H1 (cell line): ENCODE measurements at regions not wholly inside any gene's neighbourhood (a gene's known extent, or its start where the extent isn't known, plus 50 kb on each side); places are given as distances from the start of the nearest gene placed in this dataset.

ENCODE experiments used
- CTCF ChIA-PET: fragments of 300-600 bp; sonication (Branson Sonifier 250); formaldehyde crosslinking; loops from one replicate; lab custom pipeline; 2021; ENCODE audit not compliant: partially characterized antibody; lab: Charles Lee
- POLR2A ChIA-PET: fragments of 300-600 bp; sonication (Branson Sonifier 250); formaldehyde crosslinking; loops from one replicate; lab custom pipeline; 2021; ENCODE audit warnings: inconsistent platforms; ENCODE audit not compliant: partially characterized antibody; lab: Charles Lee
- DNase-seq, 2 experiments: peaks; one replicate each; pipeline versions ENCODE4 v3.0.0 to v3.0.0-alpha.2; 2010 to 2022; ENCODE audit warnings: low spot score in 2 of 2, low read depth in 1 of 2, mixed read lengths in 1 of 2
- FAIRE-seq: peaks from 2 replicates; lab custom pipeline; 2011; peaks lifted over from hg19 to GRCh38; lab: Jason Lieb, UNC
- H2AFZ ChIP-seq: 2 replicates; pipeline ENCODE4 v1.8.1; 2012; ENCODE audit warnings: low read length, inconsistent platforms
- H2AK5ac ChIP-seq: 2 replicates; pipeline ENCODE4 v1.6.1; 2013; ENCODE audit warnings: low read depth, low read length
- H2BK120ac ChIP-seq: replicated peaks from 2 replicates; pipeline ENCODE3; 2013; ENCODE audit warnings: low read depth, low read length, inconsistent platforms
- H2BK12ac ChIP-seq: 2 replicates; pipeline ENCODE4 v1.6.1; 2013; ENCODE audit warnings: low read depth, low read length
- H2BK15ac ChIP-seq: 2 replicates; pipeline ENCODE4 v1.6.1; 2013; ENCODE audit warnings: low read length
- H2BK20ac ChIP-seq: 2 replicates; pipeline ENCODE4 v1.6.1; 2013; ENCODE audit warnings: low read length
- H2BK5ac ChIP-seq: 2 replicates; pipeline ENCODE4 v1.6.1; 2013; ENCODE audit warnings: low read depth, low read length
- H3K14ac ChIP-seq: 2 replicates; pipeline ENCODE4 v1.6.1; 2013; ENCODE audit warnings: inconsistent platforms; ENCODE audit not compliant: insufficient read length
- H3K18ac ChIP-seq: 2 replicates; pipeline ENCODE4 v1.6.1; 2013; ENCODE audit warnings: low read length; ENCODE audit errors: extremely low read depth
- H3K23ac ChIP-seq: 2 replicates; pipeline ENCODE4 v1.6.1; 2013; ENCODE audit warnings: inconsistent platforms; ENCODE audit not compliant: insufficient read length
- H3K23me2 ChIP-seq: 2 replicates; pipeline ENCODE4 v1.6.1; 2013; ENCODE audit warnings: low read depth, low read length
- H3K27ac ChIP-seq: 2 replicates; pipeline ENCODE4 v1.6.1; 2011; ENCODE audit warnings: low read depth, low read length, inconsistent platforms
- H3K27me3 ChIP-seq, 4 experiments: replicated peaks in 1 of 4; 1 replicate in 1 of 4; 2 replicates in 3 of 4; pipeline versions ENCODE4 v1.6.1 to v1.8.1; 2011 to 2013; ENCODE audit warnings: low read length in 3 of 4, mild to moderate bottlenecking in 3 of 4, inconsistent platforms in 2 of 4, mixed read lengths in 2 of 4, moderate library complexity in 1 of 4; ENCODE audit not compliant: control insufficient read depth in 3 of 4, insufficient read depth in 3 of 4; ENCODE audit errors: extremely low read depth in 1 of 4
- H3K36me3 ChIP-seq, 4 experiments: 2 replicates each; pipeline versions ENCODE4 v1.6.1 to v1.8.1; 2011 to 2013; ENCODE audit warnings: mild to moderate bottlenecking in 4 of 4, low read length in 3 of 4, moderate library complexity in 2 of 4, control low read depth in 1 of 4, inconsistent platforms in 1 of 4; ENCODE audit not compliant: insufficient read depth in 4 of 4, control insufficient read depth in 2 of 4
- H3K4ac ChIP-seq: replicated peaks from 2 replicates; pipeline ENCODE3; 2013; ENCODE audit warnings: low read length, low read depth, mixed read lengths, inconsistent platforms; ENCODE audit not compliant: insufficient read length
- H3K4me1 ChIP-seq, 4 experiments: replicated peaks in 1 of 4; 1 replicate in 1 of 4; 2 replicates in 3 of 4; pipeline versions ENCODE4 v1.6.1 to v1.8.1; 2011 to 2013; ENCODE audit warnings: low read length in 3 of 4, inconsistent platforms in 2 of 4, mixed read lengths in 1 of 4; ENCODE audit not compliant: insufficient read depth in 4 of 4, control insufficient read depth in 3 of 4
- H3K4me2 ChIP-seq, 2 experiments: 2 replicates each; pipeline versions ENCODE4 v1.6.1 to v1.8.1; 2011 to 2013; ENCODE audit warnings: low read depth in 2 of 2, low read length in 2 of 2, control low read depth in 1 of 2, inconsistent platforms in 1 of 2, mild to moderate bottlenecking in 1 of 2; ENCODE audit not compliant: insufficient read depth in 1 of 2
- H3K4me3 ChIP-seq, 4 experiments: fragments of 200-600, 300-600 bp in 1 of 4; sonication (generic), shearing (Covaris generic), sonication (Bioruptor Twin) in 1 of 4; 2 replicates each; pipeline versions ENCODE4 v1.5.1 to v1.8.1; 2011 to 2016; ENCODE audit warnings: low read length in 4 of 4, low read depth in 3 of 4, control low read depth in 2 of 4, inconsistent platforms in 2 of 4, mild to moderate bottlenecking in 2 of 4, mixed read lengths in 1 of 4, moderate library complexity in 1 of 4; ENCODE audit not compliant: insufficient read depth in 2 of 4; ENCODE audit errors: extremely low read depth in 1 of 4
- H3K56ac ChIP-seq: replicated peaks from 2 replicates; pipeline ENCODE3; 2013; ENCODE audit warnings: low read depth, mild to moderate bottlenecking, mixed read lengths, low read length, inconsistent platforms; ENCODE audit not compliant: insufficient read length
- H3K79me1 ChIP-seq: 2 replicates; pipeline ENCODE4 v1.6.1; 2013; ENCODE audit warnings: low read depth, low read length, control low read depth
- H3K79me2 ChIP-seq, 2 experiments: 2 replicates each; pipeline versions ENCODE4 v1.6.1 to v1.8.1; 2012 to 2013; ENCODE audit warnings: low read length in 2 of 2, mild to moderate bottlenecking in 2 of 2, inconsistent platforms in 1 of 2; ENCODE audit not compliant: insufficient read depth in 2 of 2, control insufficient read depth in 1 of 2
- H3K9ac ChIP-seq, 4 experiments: replicated peaks in 1 of 4; 1 replicate in 1 of 4; 2 replicates in 3 of 4; pipeline versions ENCODE4 v1.6.1 to v1.8.1; 2011 to 2013; ENCODE audit warnings: low read depth in 3 of 4, low read length in 3 of 4, control low read depth in 2 of 4, mild to moderate bottlenecking in 2 of 4, moderate library complexity in 2 of 4, inconsistent platforms in 1 of 4; ENCODE audit errors: extremely low read depth in 1 of 4
- H3K9me3 ChIP-seq, 2 experiments: 2 replicates each; pipeline versions ENCODE4 v1.6.1 to v1.8.1; 2012 to 2013; ENCODE audit warnings: mild to moderate bottlenecking in 2 of 2, moderate library complexity in 2 of 2, control low read depth in 1 of 2, inconsistent platforms in 1 of 2, low read depth in 1 of 2, low read length in 1 of 2, mixed read lengths in 1 of 2; ENCODE audit not compliant: insufficient read depth in 2 of 2
- H4K20me1 ChIP-seq, 2 experiments: replicated peaks in 1 of 2; 2 replicates each; pipeline versions ENCODE3 to v1.8.1; 2011 to 2013; ENCODE audit warnings: inconsistent platforms in 2 of 2, low read length in 2 of 2, mild to moderate bottlenecking in 1 of 2; ENCODE audit not compliant: insufficient read depth in 2 of 2, control insufficient read depth in 1 of 2
- H4K5ac ChIP-seq: 2 replicates; pipeline ENCODE4 v1.6.1; 2013; ENCODE audit warnings: low read length, low read depth, mixed read lengths, inconsistent platforms; ENCODE audit not compliant: insufficient read length
- H4K8ac ChIP-seq: 2 replicates; pipeline ENCODE4 v1.8.0; 2013; ENCODE audit warnings: mild to moderate bottlenecking, moderate library complexity, low read length, inconsistent platforms; ENCODE audit not compliant: insufficient read depth; ENCODE audit errors: extremely low read depth
- H4K91ac ChIP-seq: replicated peaks from 2 replicates; pipeline ENCODE3; 2013; ENCODE audit warnings: low read length, mixed read lengths, inconsistent platforms; ENCODE audit not compliant: insufficient read length
- ASH2L ChIP-seq: fragments of 200-600, 300-600 bp; sonication (generic); IDR thresholded peaks from one replicate; pipeline ENCODE4 v1.7.1; 2017; ENCODE audit warnings: low read length
- CBX8 ChIP-seq: fragments of 300-800, 300-1000 bp; sonication (generic); IDR thresholded peaks from 2 replicates; pipeline ENCODE4 v1.7.1; 2016; ENCODE audit warnings: low read depth, low read length, borderline replicate concordance
- CREB1 ChIP-seq: IDR thresholded peaks from 2 replicates; pipeline ENCODE4 v1.6.1; 2012; ENCODE audit warnings: inconsistent platforms
- GABPA ChIP-seq: IDR thresholded peaks from 2 replicates; pipeline ENCODE4 v1.6.1; 2011; ENCODE audit warnings: mild to moderate bottlenecking, low read length, moderate library complexity, borderline replicate concordance; ENCODE audit not compliant: insufficient read depth
- HDAC2 ChIP-seq, 2 experiments: fragments of 300-600 bp in 1 of 2; sonication (generic) in 1 of 2; IDR thresholded peaks; 2 replicates each; pipeline ENCODE4 v1.6.1; 2011 to 2012; ENCODE audit warnings: low read depth in 2 of 2, low read length in 2 of 2, mild to moderate bottlenecking in 2 of 2, moderate library complexity in 2 of 2, borderline replicate concordance in 1 of 2, inconsistent platforms in 1 of 2
- JUN ChIP-seq: IDR thresholded peaks from 2 replicates; pipeline ENCODE4 v1.6.1; 2011; ENCODE audit warnings: low read depth, mild to moderate bottlenecking, improper control_type of control experiment, low read length
- PHF8 ChIP-seq: fragments of 200-600 bp; sonication (generic); conservative IDR thresholded peaks from 2 replicates; pipeline ENCODE4 v1.7.1; 2012; ENCODE audit warnings: low read depth, mild to moderate bottlenecking, inconsistent platforms, low read length, moderate library complexity
- POLR2AphosphoS5 ChIP-seq: IDR thresholded peaks from 2 replicates; pipeline ENCODE4 v1.6.1; 2011; ENCODE audit warnings: low read depth, low read length
- RBBP5 ChIP-seq: IDR thresholded peaks from 2 replicates; pipeline ENCODE4 v1.7.1; 2012; ENCODE audit warnings: low read depth, mild to moderate bottlenecking, inconsistent platforms, low read length, moderate library complexity, borderline replicate concordance
- SP2 ChIP-seq: IDR thresholded peaks from 2 replicates; pipeline ENCODE4 v1.6.1; 2012; ENCODE audit warnings: mild to moderate bottlenecking, low read length, inconsistent platforms
- SP4 ChIP-seq: IDR thresholded peaks from 2 replicates; pipeline ENCODE4 v1.6.1; 2012; ENCODE audit warnings: low read length, inconsistent platforms
- WGBS, 2 experiments: shearing (Covaris generic) in 1 of 2; methylation state at CpG; one replicate each; pipeline versions ENCODE4 v1.1.6 to v1.1.7; 2013 to 2015; ENCODE audit warnings: low lambda C conversion rate in 2 of 2, mixed read lengths in 2 of 2, inconsistent platforms in 1 of 2, low coverage in 1 of 2, missing lambda C conversion rate in 1 of 2; ENCODE audit not compliant: insufficient replicate concordance in 2 of 2, insufficient coverage in 1 of 2, insufficient read length in 1 of 2; ENCODE audit errors: extremely low coverage in 1 of 2, missing lambda C conversion rate in 1 of 2; 5-methylcytosine and 5-hydroxymethylcytosine counted together
- TF ChIP-seq, protein P1 (sequence below): IDR thresholded peaks from 2 replicates; pipeline ENCODE4 v1.6.1; 2012; ENCODE audit warnings: low read length, inconsistent platforms
- TF ChIP-seq, protein P2 (sequence below): IDR thresholded peaks from 2 replicates; pipeline ENCODE4 v1.6.1; 2012; ENCODE audit warnings: inconsistent platforms

DNA sequence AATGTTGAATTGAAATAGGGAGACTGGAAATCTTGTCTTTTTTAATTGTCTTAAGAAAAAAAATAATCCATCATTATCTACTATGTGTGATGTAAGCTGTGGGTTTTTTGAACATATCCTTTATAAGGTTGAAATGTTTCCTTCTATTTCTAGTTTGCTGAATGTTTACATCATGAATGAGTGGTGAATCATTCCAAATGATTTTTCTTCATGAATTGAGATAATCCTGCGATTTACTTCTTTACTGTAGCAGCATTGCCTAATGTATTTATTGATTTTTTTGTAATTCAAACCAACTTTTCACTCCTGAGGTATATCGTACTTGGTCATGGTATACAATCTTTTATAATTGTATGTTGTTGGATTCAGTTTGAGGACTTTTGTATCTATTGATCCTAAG lies 607.6 kb upstream of the PFKP start:
- H2BK15ac ChIP-seq: no peak overlapping the region
- H2BK12ac ChIP-seq: no peak overlapping the region
- H3K23ac ChIP-seq: no peak overlapping the region
- peaks cover 0 to 3% of the 10 kb centered on the region in 2 experiments; a peak in 1 of 4 replicates for H3K9me3 ChIP-seq
- H3K27me3 ChIP-seq: peaks cover 0 to 1% (median 0%) of the 10 kb centered on the region in 4 experiments; a peak in 1 of 7 replicates
- no peak overlapping the region for H2BK120ac ChIP-seq
- no peak overlapping the region for H3K4me3 ChIP-seq
- no peak overlapping the region for H2BK5ac ChIP-seq
- no peaks in the 10 kb centered on the region for H4K20me1 ChIP-seq
- ChIA-PET POLR2A (no interaction called here), CTCF (interaction anchor here (0.7 to 1.0 kb wide), 2 partner anchors 11 to 31 kb away, joined by 3 read pairs; no protein-coding TSS in a partner anchor)
- no peak overlapping the region for H3K9ac ChIP-seq
- no peak for FAIRE-seq
- WGBS, 2 experiments: 92% methylated on average over 2 of the region's 2 CpGs; no CpG with 5 or more reads in 1 of the 2 experiments
- no peak overlapping the region for H3K56ac ChIP-seq
- H3K23me2 ChIP-seq: no peaks in the 10 kb centered on the region
- H2BK20ac ChIP-seq: no peak overlapping the region
- H4K5ac ChIP-seq: no peak overlapping the region
- H3K79me2 ChIP-seq: no peaks in the 10 kb centered on the region
- no peak overlapping the region for H2AFZ ChIP-seq
- H3K4me2 ChIP-seq: no peak overlapping the region
- H3K18ac ChIP-seq: no peak overlapping the region
- H2AK5ac ChIP-seq: no peak overlapping the region
- no peak overlapping the region for H4K91ac ChIP-seq
- no peak overlapping the region for H3K27ac ChIP-seq
- H4K8ac ChIP-seq: no peak overlapping the region
- no peaks in the 10 kb centered on the region for H3K79me1 ChIP-seq
- H3K4ac ChIP-seq: no peak overlapping the region
- no peak overlapping the region for H3K14ac ChIP-seq
- no peaks in the 10 kb centered on the region for H3K36me3 ChIP-seq
- DNase-seq: no peak
- peaks cover 0 to 4% (median 0%) of the 10 kb centered on the region in 4 experiments; a peak in 2 of 7 replicates for H3K4me1 ChIP-seq
- TF ChIP-seq RBBP5 (no peak), JUN (no peak), CBX8 (no peak), POLR2AphosphoS5 (no peak), CREB1 (no peak), PHF8 (no peak), SP2 (no peak), HDAC2 (IDR thresholded peaks at IDR 0.05; ENCODE audit: borderline replicate concordance in 1 of 2, low read depth in 2 of 2, low read length in 2 of 2) (no peak), ASH2L (no peak), SP4 (no peak), GABPA (no peak)
- TF ChIP-seq, protein P1, sequence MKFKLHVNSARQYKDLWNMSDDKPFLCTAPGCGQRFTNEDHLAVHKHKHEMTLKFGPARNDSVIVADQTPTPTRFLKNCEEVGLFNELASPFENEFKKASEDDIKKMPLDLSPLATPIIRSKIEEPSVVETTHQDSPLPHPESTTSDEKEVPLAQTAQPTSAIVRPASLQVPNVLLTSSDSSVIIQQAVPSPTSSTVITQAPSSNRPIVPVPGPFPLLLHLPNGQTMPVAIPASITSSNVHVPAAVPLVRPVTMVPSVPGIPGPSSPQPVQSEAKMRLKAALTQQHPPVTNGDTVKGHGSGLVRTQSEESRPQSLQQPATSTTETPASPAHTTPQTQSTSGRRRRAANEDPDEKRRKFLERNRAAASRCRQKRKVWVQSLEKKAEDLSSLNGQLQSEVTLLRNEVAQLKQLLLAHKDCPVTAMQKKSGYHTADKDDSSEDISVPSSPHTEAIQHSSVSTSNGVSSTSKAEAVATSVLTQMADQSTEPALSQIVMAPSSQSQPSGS: no peak
- TF ChIP-seq, protein P2, sequence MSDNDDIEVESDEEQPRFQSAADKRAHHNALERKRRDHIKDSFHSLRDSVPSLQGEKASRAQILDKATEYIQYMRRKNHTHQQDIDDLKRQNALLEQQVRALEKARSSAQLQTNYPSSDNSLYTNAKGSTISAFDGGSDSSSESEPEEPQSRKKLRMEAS: no peak
